ENCODE measurements at regions not wholly inside any gene's neighbourhood (a gene's known extent, or its start where the extent isn't known, plus 50 kb on each side); places are given as distances from the start of the nearest gene placed in this dataset.

DNA sequence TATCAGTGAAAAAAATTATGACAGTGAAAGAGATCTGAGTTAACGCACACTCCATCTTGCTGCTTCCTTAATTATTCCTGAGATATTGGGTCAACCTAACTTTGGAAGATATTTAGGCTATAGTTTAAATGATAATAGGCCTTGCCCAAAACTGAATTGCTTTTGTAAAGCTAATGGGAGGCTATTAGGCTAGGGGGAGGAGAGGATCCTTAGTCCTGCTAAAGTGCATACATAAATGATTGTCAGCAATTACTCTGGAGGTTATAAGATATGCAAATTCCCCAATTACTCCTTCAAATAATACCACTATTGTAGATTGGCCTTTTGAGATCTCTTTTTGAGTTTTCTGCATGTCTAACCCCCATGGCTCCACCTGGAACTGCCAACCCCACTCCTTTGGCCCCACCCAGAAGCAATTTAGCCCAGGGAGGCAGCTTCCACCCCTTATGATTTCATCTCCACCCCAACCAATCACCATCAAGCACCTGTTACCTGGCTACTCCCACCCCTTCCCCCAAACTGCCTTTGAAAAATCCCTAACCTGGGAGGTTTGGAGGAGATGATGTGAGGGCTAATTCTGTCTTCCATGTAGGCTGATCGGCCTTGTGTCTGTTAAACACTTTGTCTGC lies 509.3 kb upstream of the TGFBR2 start:
- ATAC-seq = no peak
- no peak for TF ChIP-seq TCF4 (CRISPR knock-in tag; IDR thresholded peaks at IDR 0.05; ENCODE audit: borderline replicate concordance)
- TF ChIP-seq, protein P1, sequence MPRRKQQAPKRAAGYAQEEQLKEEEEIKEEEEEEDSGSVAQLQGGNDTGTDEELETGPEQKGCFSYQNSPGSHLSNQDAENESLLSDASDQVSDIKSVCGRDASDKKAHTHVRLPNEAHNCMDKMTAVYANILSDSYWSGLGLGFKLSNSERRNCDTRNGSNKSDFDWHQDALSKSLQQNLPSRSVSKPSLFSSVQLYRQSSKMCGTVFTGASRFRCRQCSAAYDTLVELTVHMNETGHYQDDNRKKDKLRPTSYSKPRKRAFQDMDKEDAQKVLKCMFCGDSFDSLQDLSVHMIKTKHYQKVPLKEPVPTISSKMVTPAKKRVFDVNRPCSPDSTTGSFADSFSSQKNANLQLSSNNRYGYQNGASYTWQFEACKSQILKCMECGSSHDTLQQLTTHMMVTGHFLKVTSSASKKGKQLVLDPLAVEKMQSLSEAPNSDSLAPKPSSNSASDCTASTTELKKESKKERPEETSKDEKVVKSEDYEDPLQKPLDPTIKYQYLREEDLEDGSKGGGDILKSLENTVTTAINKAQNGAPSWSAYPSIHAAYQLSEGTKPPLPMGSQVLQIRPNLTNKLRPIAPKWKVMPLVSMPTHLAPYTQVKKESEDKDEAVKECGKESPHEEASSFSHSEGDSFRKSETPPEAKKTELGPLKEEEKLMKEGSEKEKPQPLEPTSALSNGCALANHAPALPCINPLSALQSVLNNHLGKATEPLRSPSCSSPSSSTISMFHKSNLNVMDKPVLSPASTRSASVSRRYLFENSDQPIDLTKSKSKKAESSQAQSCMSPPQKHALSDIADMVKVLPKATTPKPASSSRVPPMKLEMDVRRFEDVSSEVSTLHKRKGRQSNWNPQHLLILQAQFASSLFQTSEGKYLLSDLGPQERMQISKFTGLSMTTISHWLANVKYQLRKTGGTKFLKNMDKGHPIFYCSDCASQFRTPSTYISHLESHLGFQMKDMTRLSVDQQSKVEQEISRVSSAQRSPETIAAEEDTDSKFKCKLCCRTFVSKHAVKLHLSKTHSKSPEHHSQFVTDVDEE (CRISPR knock-in tag; IDR thresholded peaks at IDR 0.05) = no peak
- TF ChIP-seq, protein P2, sequence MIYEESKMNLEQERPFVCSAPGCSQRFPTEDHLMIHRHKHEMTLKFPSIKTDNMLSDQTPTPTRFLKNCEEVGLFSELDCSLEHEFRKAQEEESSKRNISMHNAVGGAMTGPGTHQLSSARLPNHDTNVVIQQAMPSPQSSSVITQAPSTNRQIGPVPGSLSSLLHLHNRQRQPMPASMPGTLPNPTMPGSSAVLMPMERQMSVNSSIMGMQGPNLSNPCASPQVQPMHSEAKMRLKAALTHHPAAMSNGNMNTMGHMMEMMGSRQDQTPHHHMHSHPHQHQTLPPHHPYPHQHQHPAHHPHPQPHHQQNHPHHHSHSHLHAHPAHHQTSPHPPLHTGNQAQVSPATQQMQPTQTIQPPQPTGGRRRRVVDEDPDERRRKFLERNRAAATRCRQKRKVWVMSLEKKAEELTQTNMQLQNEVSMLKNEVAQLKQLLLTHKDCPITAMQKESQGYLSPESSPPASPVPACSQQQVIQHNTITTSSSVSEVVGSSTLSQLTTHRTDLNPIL (CRISPR knock-in tag; IDR thresholded peaks at IDR 0.05; ENCODE audit: low read depth) = no peak

DNA sequence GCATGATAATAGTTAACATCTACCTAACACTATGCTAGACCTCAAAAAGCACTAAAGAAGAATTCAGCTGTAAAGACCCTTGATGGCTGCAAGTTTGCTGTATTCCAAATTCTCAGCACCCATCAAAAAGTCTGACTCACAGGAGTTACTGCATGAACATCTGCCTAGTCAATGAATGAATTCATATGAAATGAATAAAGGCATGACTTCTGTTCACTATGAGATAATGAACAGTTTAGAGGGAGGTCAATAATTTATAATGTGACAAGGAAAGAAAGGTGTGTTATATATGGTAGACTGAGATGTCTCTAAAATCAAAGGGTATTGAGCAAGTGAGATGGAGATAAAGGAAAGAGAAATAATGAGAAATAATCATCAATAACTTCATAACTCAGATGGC lies 508.2 kb upstream of the TGFBR2 start:
- no peak; the same call in 2 of the 3 replicates for ATAC-seq
- TF ChIP-seq TOX (CRISPR knock-in tag; IDR thresholded peaks at IDR 0.05; ENCODE audit: borderline replicate concordance) = no peak
- no peak for TF ChIP-seq ZNF70 (CRISPR knock-in tag; IDR thresholded peaks at IDR 0.05)
- no peak for TF ChIP-seq ZNF565 (CRISPR knock-in tag; conservative IDR thresholded peaks at IDR 0.05; ENCODE audit: low read depth)
- TF ChIP-seq RARB (CRISPR knock-in tag; IDR thresholded peaks at IDR 0.05) = no peak
- TF ChIP-seq BACH2 (CRISPR knock-in tag; IDR thresholded peaks at IDR 0.05; ENCODE audit: borderline replicate concordance) = no peak
- no peak for TF ChIP-seq ZNF8 (CRISPR knock-in tag; IDR thresholded peaks at IDR 0.05)
- no peak for TF ChIP-seq ZFP30 (CRISPR knock-in tag; IDR thresholded peaks at IDR 0.05)
- TF ChIP-seq, protein P3, sequence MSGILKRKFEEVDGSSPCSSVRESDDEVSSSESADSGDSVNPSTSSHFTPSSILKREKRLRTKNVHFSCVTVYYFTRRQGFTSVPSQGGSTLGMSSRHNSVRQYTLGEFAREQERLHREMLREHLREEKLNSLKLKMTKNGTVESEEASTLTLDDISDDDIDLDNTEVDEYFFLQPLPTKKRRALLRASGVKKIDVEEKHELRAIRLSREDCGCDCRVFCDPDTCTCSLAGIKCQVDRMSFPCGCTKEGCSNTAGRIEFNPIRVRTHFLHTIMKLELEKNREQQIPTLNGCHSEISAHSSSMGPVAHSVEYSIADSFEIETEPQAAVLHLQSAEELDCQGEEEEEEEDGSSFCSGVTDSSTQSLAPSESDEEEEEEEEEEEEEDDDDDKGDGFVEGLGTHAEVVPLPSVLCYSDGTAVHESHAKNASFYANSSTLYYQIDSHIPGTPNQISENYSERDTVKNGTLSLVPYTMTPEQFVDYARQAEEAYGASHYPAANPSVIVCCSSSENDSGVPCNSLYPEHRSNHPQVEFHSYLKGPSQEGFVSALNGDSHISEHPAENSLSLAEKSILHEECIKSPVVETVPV (CRISPR knock-in tag; IDR thresholded peaks at IDR 0.05) = no peak
- TF ChIP-seq SNAI2 (CRISPR knock-in tag; IDR thresholded peaks at IDR 0.05) = no peak
- no peak for TF ChIP-seq GLIS3 (CRISPR knock-in tag; IDR thresholded peaks at IDR 0.05)
- TF ChIP-seq, protein P2 (CRISPR knock-in tag; IDR thresholded peaks at IDR 0.05; ENCODE audit: low read depth) = no peak

DNA sequence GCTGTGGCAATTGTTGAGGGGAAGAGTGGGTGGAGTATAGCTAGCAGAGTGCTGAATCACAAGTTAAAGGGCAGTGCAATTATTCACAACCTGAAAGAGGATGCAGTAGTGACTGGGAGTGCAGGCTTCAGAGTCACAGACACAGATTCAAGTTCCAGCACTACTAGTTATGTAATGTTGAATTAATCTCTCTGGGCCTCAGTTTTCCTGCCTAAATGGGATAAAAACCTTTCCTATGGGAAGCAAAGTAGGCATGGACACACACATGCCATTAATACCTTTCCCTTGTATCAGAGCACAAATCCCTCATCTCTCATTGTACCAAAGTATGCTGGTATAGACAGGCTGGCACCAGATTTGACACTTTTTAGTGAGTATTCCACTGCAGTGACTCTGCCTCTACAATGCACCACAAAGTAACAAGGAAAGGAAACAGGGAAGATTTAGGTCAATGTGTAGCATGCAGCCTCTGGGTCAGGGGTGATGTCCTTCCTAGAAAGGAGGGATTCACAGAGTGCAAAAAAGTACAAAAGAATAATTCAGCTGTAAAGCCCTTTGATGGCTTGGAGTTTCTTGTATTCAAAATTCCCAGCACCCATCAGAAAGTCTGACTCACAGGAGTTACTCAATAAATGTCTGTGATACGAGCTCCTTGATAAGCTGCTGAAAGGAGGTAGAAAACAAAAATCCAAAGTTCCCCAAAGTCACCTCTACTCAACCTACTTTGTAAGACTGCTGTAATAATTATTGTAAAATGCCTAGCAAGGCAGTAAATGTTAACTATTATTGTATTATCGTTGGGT lies 507.5 kb upstream of the TGFBR2 start:
- TF ChIP-seq SNAI2 (CRISPR knock-in tag; IDR thresholded peaks at IDR 0.05) (no peak), ZFP3 (CRISPR knock-in tag; IDR thresholded peaks at IDR 0.05) (no peak), ZNF8 (CRISPR knock-in tag; IDR thresholded peaks at IDR 0.05) (no peak), ARNTL (CRISPR knock-in tag; IDR thresholded peaks at IDR 0.05; ENCODE audit: borderline replicate concordance, low read depth) (no peak), RARB (CRISPR knock-in tag; IDR thresholded peaks at IDR 0.05) (no peak), TCF4 (CRISPR knock-in tag; IDR thresholded peaks at IDR 0.05; ENCODE audit: borderline replicate concordance) (no peak), ZNF70 (CRISPR knock-in tag; IDR thresholded peaks at IDR 0.05) (no peak)
- TF ChIP-seq, protein P1 (CRISPR knock-in tag; IDR thresholded peaks at IDR 0.05) = no peak
- TF ChIP-seq, protein P3 (CRISPR knock-in tag; IDR thresholded peaks at IDR 0.05) = no peak
- ATAC-seq = peak; percentile 87

Data from SK-N-SH treated with all-trans-retinoic acid at 6 μM for 48 hours (cell line).